Esophagus squamous epithelium (tissue), 5 donors: ENCODE measurements at regions not wholly inside any gene's neighbourhood (a gene's known extent, or its start where the extent isn't known, plus 50 kb on each side); places are given as distances from the start of the nearest gene placed in this dataset.

Experiments used
- DNase-seq: peaks from one replicate; lab custom pipeline; 2025; lab: John Stamatoyannopoulos, UW
- H3K27ac ChIP-seq, 4 donors: fragments of 200-600 bp; sonication (generic); one replicate each; pipeline ENCODE4 v1.5.1; 2016 to 2019; ENCODE audit warnings: mild to moderate bottlenecking in 1 of 4
- H3K27me3 ChIP-seq, 4 donors: fragments of 200-600 bp; sonication (generic); 1 replicate in 3 of 4; 2 replicates in 1 of 4; pipeline versions ENCODE4 v1.5.1 to v1.6.0; 2017 to 2021; ENCODE audit warnings: antibody characterized with exemption in 1 of 4
- H3K36me3 ChIP-seq, 3 donors: fragments of 200-600 bp; sonication (generic); one replicate each; pipeline ENCODE4 v1.5.1; 2016 to 2019
- H3K4me1 ChIP-seq, 3 donors: fragments of 200-600 bp; sonication (generic); one replicate each; pipeline ENCODE4 v1.5.1; 2017 to 2019
- H3K4me3 ChIP-seq, 4 donors: fragments of 200-600 bp; sonication (generic); 1 replicate in 3 of 4; 2 replicates in 1 of 4; pipeline ENCODE4 v1.5.1; 2016 to 2019; ENCODE audit warnings: mild to moderate bottlenecking in 2 of 4, moderate library complexity in 1 of 4
- H3K9me3 ChIP-seq, 3 donors: fragments of 200-600 bp; sonication (generic); one replicate each; pipeline ENCODE4 v1.5.1; 2016 to 2019
- CTCF ChIP-seq, 6 experiments: fragments of 450-650 bp in 4 of 6; fragments of 200-600 bp in 2 of 6; sonication (generic) in 2 of 6; IDR thresholded peaks; one replicate each; pipeline ENCODE4 v1.5.1; 2016 to 2019; ENCODE audit warnings: antibody characterized with exemption in 6 of 6, mild to moderate bottlenecking in 4 of 6, moderate library complexity in 4 of 6
- POLR2A ChIP-seq, 4 donors: fragments of 450-650 bp; IDR thresholded peaks; one replicate each; pipeline ENCODE4 v1.6.1; 2017; ENCODE audit warnings: antibody characterized with exemption in 4 of 4, mild to moderate bottlenecking in 4 of 4, moderate library complexity in 3 of 4
- WGBS, 2 donors: methylation state at CpG; one replicate each; pipeline ENCODE4 v1.1.5; 2018; 5-methylcytosine and 5-hydroxymethylcytosine counted together
- intact Hi-C: fragments of 100-400 bp; cut with DNase I; formaldehyde crosslinking; loops from one replicate; pipeline ENCODE4 v1.15.0; 2022
- donor health status: DM: yes; HTN: yes; CAD: no.

- 6 to 7% methylated on average over 6 to 12 of the region's 18 CpGs for WGBS, 2 donors
- Histone ChIP-seq H3K36me3 (no peaks in the 10 kb centered on the region), H3K4me3 (no peak overlapping the region), H3K27me3 (peaks cover 0 to 44% (median 0%) of the 10 kb centered on the region in 4 donors), H3K4me1 (peaks cover 7 to 25% (median 18%) of the 10 kb centered on the region in 3 donors), H3K27ac (peak overlapping the region in 2 of 4 donors; percentile 36 to 39), H3K9me3 (no peaks in the 10 kb centered on the region)
- intact Hi-C loops = no loop called here
- TF ChIP-seq CTCF (IDR thresholded peaks at IDR 0.05) = peak in 1 of 6 experiments; percentile 12
- no peak for TF ChIP-seq POLR2A (IDR thresholded peaks at IDR 0.05)
- no peak for DNase-seq
Measured at GRCh38 chr1:5651964-5652821, 340.0 kb downstream of the NPHP4 start.

- no peak for DNase-seq
- Histone ChIP-seq H3K9me3 (no peaks in the 10 kb centered on the region), H3K27me3 (peaks cover 0 to 51% (median 0%) of the 10 kb centered on the region in 4 donors), H3K4me1 (peaks cover 7 to 25% (median 18%) of the 10 kb centered on the region in 3 donors), H3K4me3 (no peak overlapping the region), H3K36me3 (no peaks in the 10 kb centered on the region), H3K27ac (no peak overlapping the region)
- 64 to 69% methylated on average over 3 to 11 of the region's 11 CpGs for WGBS, 2 donors
- no peak for TF ChIP-seq CTCF (IDR thresholded peaks at IDR 0.05)
- no peak for TF ChIP-seq POLR2A (IDR thresholded peaks at IDR 0.05)
- intact Hi-C loops = no loop called here
Measured at GRCh38 chr1:5651473-5651872, 340.8 kb downstream of the NPHP4 start.

GRCh38 chr1:5651027-5651410, 341.2 kb downstream of the NPHP4 start:
- intact Hi-C loops = no loop called here
- Histone ChIP-seq H3K4me3 (no peak overlapping the region), H3K27ac (no peak overlapping the region), H3K4me1 (peaks cover 7 to 25% (median 18%) of the 10 kb centered on the region in 3 donors), H3K36me3 (no peaks in the 10 kb centered on the region), H3K27me3 (peaks cover 0 to 55% (median 0%) of the 10 kb centered on the region in 4 donors), H3K9me3 (no peaks in the 10 kb centered on the region)
- TF ChIP-seq CTCF (IDR thresholded peaks at IDR 0.05) = no peak
- no peak for TF ChIP-seq POLR2A (IDR thresholded peaks at IDR 0.05)
- DNase-seq = no peak
- WGBS, 2 donors = 40 to 66% methylated on average over 3 to 7 of the region's 13 CpGs

GRCh38 chr1:5650283-5651026, 341.8 kb downstream of the NPHP4 start:
- Histone ChIP-seq H3K4me1 (peaks cover 7 to 25% (median 18%) of the 10 kb centered on the region in 3 donors), H3K4me3 (no peak overlapping the region), H3K9me3 (no peaks in the 10 kb centered on the region), H3K27ac (no peak overlapping the region), H3K36me3 (no peaks in the 10 kb centered on the region), H3K27me3 (peaks cover 0 to 59% (median 0%) of the 10 kb centered on the region in 4 donors)
- intact Hi-C loops = no loop called here
- no peak for DNase-seq
- TF ChIP-seq POLR2A (IDR thresholded peaks at IDR 0.05) (no peak), CTCF (IDR thresholded peaks at IDR 0.05) (no peak)
- 68 to 84% methylated on average over 4 to 14 of the region's 22 CpGs for WGBS, 2 donors

GRCh38 chr1:5649795-5650194, 342.4 kb downstream of the NPHP4 start:
- H3K36me3 ChIP-seq = no peaks in the 10 kb centered on the region
- H3K27ac ChIP-seq = no peak overlapping the region
- H3K27me3 ChIP-seq = peaks cover 0 to 63% (median 0%) of the 10 kb centered on the region in 4 donors
- no peak overlapping the region for H3K4me3 ChIP-seq
- peaks cover 7 to 25% (median 18%) of the 10 kb centered on the region in 3 donors for H3K4me1 ChIP-seq
- intact Hi-C loops = no loop called here
- TF ChIP-seq POLR2A (IDR thresholded peaks at IDR 0.05) (no peak), CTCF (IDR thresholded peaks at IDR 0.05) (no peak)
- WGBS, 2 donors = 70 to 91% methylated on average over 3 of the region's 5 CpGs
- no peak for DNase-seq
- H3K9me3 ChIP-seq = no peaks in the 10 kb centered on the region
